Effector CD8-positive, alpha-beta T cell (primary cell): ENCODE measurements at regions not wholly inside any gene's neighbourhood (a gene's known extent, or its start where the extent isn't known, plus 50 kb on each side); places are given as distances from the start of the nearest gene placed in this dataset.
"Not testable (repeated sequence)": the region's sequence is repeated elsewhere in the genome, so short reads cannot be mapped to it uniquely, and the experiment has no call there.

Experiments used
- DNase-seq: peaks from one replicate; lab custom pipeline; 2025; lab: John Stamatoyannopoulos, UW

DNA sequence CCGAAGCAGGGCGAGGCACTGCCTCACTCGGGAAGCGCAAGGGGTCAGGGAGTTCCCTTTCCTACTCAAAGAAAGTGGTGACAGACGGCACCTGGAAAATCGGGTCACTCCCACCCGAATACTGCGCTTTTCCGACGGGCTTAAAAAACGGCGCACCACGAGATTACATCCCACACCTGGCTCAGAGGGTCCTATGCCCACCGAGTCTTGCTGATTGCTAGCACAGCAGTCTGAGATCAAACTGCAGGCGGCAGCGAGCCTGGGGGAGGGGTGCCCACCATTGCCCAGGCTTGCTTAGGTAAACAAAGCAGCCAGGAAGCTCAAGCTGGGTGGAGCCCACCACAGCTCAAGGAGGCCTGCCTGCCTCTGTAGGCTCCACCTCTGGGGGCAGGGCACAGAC lies 549.4 kb downstream of the KIF20B start:
- not testable (repeated sequence) for DNase-seq

DNA sequence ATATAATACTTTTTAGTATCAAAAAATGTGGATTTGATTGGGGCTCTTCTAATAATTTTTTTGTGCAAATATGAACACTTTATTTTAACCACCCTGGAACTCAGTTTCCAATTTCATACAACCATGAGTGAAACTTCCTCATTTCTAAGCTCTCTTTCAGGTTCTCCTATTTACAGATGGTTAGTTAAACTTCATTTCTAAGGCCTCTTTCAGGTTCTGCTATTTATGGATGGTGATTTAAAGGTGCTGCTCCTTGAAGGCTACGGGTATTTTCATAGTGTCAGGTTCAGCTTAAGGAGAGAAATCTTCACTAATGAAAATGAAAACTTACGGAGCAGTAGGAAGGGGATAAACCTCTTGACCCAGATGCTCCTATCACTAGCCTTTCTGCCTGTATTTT lies 568.3 kb downstream of the KIF20B start:
- no peak for DNase-seq

DNA sequence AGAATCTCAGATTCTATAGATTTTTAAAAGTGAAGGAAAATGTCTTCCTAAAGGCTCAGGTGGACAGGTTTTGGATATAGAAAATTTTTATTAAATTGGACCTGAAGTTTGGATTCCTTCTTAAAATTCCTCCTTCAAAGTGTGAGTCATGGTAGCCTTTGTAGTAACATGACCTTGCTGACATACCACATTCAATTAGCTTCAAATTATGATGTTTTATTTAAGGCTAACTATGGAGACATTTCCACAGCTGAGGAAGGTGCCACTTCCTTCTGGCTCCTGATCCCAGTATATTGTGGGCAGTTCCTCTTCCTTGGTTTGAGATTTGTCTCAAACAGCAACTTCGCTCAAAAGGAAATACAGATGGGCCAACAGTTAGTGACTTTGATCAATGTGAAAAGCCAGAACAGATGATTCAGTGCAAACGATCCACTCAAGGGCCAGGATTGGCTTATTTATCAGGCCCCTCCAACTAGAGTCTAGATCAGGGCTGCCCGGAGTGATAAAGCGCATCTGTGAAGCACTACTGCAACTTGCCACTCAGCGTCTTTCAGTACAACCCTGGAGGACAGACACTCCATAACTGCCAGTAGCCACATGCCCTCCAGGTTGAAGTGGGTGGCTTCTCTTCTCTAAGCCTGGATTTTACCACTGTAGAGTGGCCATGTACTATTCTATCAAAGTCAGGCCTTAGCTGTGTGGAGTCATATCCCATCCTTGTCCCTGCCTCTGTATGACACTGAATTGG lies 573.5 kb downstream of the KIF20B start:
- DNase-seq: no peak

DNA sequence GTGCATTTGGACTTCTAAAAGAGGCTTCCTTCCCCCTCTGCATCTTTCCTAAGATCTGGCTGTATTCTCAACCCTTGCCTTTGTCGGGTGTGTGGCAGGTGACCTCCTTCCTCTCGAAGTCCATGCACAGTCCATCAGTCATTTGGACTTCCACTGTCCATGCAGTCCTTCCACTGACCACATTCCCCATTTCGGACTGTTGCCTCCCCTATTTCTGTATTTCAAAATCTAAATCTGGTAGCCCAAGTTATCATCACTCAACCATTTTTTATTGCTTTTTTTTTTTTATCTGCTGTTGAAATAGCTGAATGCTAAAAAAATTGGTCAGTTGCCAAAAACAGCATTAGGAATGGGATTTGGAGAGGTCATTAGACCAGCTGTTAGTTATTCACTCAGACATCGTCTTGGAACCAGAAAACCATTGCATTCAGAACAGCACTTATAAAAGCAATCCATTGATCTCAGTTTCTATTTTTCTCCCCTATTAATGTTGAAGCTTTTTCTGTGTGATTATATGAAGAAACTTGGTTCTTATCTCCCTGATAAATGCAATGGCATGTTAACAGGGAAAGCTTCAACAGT lies 575.6 kb downstream of the KIF20B start:
- no peak for DNase-seq

DNA sequence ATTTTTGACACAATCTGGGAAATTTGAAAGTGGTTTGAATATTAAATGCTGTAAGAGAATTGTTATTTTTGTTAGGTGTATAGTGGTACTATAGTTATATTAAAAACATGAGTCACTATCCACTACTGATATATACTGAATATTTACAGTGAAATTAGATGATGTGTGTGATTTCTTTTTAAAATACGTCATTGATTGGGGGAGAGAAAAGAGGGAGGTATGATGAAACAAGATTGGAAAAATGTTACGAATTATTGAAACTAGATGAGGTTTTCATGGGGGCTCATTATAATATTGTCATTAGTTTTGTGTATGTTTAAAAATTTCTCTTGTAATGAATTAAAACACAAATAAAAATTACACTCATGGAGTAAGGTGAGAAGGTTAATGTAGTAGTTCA lies 571.4 kb downstream of the HTR7 start:
- no peak for DNase-seq

DNA sequence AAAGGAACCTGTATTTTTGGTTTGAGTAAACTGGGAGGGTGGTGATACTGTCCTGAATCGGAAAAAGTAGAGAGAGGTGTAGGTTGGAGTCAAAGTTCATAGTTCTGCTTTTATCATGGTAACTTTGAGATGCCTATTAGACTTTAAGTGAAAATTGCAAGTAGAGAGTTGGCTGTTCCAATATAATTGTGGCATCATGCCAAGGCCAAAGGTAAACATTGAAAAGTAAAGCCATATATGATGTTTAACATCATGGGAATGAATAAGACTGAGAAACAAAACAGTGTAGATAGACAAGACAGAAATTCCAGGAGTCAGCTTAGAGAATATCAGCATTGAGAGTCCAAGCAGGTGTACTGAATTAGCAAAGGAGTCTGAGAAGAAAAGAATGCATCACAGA lies 570.9 kb downstream of the HTR7 start:
- DNase-seq: no peak

DNA sequence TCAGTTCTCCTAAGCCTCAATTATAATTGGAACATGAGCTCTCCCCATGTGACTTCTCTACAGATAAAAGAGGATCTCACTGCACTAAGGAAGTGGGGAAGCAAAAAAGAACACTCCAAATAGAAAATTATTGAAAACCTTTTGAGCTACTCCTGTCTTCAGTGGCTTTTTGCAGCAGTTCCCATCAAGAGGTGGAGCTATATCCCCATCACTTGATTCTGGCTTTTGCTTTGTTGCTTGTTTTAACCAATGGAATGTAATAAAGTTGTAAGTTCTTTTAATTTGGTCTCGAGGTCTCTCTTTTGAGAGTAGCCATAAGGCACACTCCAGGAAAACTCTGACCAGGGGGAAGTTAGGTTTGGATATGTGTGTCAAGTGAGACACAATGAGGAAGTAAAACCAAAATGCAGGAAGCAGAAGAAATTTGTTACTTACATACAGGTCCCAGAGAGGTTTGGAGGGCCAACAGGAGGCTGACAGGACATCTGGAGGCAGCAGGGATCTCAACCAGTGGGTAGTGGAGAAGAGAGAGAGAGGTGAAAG lies 569.4 kb downstream of the HTR7 start:
- DNase-seq: no peak

DNA sequence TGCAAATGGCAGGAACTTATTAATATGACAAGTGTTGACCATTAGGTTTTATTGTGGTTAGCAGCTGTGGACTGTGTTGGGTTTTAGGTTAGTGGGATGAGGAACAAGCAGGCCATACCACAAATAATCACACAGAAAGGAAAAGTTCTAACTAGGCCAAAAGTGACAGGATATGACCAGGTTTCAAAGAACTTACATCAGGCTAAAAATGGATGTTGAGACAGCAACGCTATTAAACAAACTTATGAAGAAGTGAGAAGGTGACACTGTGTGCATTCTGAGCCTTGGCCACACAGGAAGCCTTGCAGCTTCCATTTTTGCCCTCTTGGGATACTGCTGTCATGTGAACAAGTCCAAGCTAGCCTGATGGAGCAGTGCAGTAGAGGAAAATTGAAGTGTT lies 568.8 kb downstream of the HTR7 start:
- DNase-seq: no peak

DNA sequence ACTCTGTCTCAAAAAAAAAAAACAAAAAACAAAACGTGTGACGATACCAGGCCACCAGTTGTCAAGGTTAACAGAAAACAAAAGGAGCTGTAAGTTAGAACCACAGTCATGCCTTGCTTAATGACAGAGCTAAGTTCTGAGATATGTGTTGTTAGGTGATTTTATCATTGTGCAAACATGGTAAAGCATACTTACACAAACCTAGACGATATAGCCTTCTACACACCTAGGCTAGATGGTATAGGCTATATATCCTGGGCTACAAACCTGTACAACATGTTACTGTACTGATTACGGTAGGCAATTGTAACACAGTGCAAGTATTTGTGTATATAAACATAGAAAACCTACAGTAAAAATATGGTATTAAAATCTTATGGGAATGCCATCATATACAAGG lies 564.2 kb downstream of the HTR7 start:
- DNase-seq: no peak

DNA sequence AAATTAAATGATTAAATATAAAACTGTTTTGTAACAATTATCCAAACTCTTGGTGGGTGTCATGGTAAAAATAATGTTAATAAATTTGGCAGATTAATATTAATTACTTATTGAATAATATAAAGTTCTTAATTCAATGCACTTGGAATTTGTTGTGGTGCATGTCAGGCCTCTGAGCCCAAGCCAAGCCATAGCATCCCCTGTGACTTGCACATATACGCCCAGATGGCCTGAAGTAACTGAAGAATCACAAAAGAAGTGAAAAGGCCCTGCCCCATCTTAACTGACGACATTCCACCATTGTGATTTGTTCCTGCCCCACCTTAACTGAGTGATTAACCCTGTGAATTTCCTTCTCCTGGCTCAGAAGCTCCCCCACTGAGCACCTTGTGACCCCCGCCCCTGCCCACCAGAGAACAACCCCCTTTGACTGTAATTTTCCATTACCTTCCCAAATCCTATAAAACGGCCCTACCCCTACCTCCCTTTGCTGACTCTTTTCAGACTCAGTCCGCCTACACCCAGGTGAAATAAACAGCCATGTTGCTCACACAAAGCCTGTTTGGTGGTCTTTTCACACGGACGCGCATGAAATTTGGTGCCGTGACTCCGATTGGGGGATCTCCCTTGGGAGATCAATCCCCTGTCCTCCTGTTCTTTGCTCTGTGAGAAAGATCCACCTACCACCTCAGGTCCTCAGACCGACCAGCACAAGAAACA lies 562.9 kb downstream of the HTR7 start:
- not testable (repeated sequence) for DNase-seq

DNA sequence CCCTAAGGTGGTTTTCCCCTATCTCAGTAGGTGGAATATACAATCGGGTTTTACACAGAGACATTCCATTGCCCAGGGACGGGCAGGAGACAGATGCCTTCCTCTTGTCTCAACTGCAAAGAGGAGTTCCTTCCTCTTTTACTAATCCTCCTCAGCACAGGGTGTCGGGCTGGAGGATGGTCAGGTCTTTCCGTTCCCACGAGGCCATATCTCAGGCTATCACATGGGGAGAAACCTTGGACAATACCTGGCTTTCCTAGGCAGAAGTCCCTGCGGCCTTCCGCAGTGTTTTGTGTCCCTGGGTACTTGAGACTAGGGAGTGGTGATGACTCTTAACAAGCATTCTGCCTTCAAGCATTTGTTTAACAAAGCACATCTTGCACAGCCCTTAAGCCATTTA lies 555.8 kb downstream of the HTR7 start:
- DNase-seq: not testable (repeated sequence)

DNA sequence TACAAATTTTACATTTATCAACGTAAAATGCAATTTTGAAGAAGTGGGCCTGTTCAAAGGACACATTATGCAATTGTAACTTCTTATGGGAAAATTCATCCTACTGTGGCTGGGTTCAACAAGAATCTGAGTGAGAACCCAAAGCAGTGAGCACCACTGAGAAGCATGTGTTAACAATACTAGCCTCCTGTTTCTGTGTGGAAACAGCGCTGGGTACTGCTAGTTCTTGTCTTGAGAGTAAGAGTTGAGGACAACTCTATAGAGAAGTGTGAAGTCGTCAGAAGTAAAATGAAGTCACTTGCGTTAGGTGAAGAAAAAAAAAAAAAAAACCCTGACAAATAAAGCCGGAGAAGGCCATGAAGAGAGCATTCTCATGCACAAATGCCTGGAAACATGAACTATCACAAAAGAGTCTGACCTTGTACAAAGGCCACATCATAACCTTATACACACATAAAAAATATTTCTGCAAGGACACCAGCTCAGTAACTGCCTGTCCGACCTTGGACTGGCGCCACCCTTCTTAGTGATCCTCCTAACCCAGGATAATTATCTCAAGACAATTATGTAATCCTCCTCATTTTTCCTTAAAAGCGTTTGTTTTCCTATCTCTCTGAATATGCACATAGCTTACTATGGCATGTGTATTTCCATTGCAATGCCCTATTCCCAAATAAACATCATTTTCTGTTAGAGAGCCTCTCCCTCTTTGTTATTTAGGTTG lies 554.9 kb downstream of the HTR7 start:
- DNase-seq: no peak

DNA sequence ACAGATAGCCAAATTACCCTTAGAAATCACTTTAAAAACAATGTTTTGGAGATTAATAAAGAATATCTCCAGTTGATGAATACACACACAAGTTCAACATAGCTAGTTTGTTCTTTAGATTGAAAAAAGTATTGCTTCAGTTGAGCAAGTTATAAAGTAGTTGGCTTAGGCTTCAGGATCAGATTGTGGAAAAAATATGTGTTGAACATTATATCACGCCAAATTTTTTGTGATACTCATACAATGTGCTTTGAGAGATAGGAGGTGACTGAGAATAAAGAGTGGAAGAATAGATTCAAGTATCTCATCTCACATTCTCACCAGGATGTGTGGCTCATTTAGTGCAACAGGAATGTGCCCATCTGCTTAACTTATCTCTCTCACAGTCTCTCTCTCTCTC lies 553.3 kb downstream of the HTR7 start:
- no peak for DNase-seq

DNA sequence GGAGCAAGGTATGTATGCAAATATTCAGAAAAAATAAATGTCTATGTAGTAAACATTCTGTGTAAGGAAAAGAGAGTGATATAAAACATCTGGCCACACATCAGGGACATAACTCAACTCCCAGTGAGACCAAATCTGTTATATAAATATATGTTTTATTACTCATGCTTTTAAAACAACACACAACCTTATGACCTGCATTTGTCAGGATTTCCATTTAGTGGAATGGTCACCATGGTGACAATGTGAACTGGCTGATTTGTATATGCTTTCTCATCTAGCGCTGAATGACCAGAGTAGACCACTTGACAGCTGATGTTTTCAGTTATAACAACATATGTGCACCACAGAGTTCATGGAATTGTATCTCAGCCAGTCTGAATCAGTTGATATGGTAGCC lies 551.7 kb downstream of the HTR7 start:
- no peak for DNase-seq

DNA sequence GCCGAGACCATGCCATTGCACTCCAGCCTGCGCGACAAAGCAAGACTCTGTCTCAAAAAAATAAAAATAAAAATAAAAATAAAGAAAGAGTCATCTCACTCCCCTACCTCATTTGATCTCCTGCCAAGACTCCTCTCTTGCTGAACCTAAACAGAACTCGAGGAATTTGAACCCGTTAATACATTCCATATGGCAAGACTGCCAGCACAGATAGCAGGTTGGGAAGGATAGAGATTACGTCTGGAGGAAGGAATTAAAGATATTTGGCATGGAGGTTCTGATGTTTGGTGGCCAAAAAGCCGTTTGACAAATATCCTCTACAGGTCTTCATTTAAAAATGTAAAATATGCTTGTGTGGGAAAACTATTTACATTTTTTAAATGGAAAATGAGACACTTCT lies 549.6 kb downstream of the HTR7 start:
- DNase-seq: no peak

DNA sequence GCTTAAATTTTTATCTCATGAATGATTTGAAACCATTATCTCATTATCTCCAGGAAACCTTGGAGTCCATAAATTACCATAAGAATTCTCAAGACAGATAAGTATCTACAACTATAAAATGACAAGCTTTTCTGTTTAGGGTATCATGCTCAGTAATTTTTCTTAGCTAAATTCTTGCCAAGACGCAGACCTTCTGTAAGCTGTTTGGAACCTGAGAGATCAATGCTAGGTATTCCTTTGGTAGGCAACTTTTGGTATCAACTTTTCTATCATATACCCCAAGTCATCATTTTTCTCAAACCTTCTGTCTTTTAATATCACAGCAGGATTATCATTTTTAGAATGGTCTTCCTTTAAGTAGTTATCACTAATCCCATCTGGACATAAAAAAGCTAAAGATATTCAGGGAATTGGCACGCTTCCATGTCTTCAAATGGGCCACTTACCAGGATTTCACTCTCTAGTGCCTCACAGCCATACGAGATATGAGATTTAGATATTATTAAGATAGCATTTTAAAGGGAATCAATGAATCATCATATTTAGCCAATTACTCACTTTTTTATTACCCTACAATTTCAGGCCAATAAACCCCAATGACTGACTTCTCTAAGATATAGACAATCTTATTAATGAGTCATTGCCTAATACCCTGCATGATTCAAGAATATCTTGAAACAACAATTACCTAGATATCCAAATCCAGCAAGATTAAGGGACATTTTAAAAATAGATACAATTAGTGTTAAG lies 544.1 kb downstream of the HTR7 start:
- no peak for DNase-seq

DNA sequence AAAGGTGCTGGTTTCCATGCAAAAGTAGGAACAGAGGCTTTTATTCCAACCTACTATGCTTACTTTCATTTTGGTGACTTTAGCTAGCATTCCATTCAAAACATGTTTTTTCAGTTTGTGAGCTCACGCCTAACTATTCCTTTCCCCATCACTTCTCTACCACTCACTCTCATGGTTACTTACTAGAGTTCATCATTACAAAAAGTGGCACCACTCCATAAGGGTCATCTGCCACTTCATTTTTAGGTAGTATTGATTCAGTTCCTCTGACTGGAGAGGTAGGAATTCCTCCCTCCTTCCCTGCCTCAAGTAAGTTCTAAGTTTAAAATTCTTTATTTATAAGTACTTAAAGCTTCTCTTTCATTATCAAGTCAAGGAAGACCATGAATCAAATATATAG lies 543.1 kb downstream of the HTR7 start:
- no peak for DNase-seq

DNA sequence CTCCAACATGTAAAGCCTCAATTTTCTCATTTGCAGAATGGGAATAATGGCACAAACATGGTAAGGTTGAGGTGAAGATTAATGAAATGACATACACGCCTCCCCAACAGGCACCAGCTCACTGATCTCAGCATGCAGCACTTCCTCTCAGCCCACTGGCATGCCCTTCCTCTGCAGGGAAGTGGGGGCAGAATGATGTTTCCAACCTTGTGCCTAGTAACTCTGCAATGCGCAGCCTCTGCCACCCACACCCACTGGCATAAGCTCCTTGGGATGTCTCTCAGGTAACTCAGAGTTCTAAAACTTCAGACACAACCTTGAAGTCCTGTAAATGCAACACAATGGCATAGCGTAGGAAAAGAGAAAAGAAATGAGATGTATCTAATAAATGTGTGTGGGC lies 540.7 kb downstream of the HTR7 start:
- no peak for DNase-seq

DNA sequence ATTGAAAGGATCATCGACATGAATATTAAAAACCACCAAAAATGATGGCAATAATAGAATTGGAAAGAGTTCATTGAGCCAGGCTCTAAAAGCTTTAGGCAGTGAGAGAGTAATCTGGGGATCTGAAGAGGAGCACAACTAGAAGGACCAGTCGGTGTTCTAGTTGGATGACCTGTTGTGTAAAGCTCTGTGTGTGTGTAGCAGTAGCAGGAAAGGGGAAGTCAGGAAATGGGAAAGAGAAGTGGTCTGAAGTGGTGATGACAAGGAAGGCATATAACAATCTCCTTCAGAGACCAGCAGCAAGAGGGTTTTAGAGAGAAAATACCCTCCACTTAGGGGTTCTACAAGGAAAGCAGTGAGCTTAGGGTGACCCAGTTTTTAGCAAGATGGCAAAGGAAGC lies 539.2 kb downstream of the HTR7 start:
- DNase-seq: no peak

DNA sequence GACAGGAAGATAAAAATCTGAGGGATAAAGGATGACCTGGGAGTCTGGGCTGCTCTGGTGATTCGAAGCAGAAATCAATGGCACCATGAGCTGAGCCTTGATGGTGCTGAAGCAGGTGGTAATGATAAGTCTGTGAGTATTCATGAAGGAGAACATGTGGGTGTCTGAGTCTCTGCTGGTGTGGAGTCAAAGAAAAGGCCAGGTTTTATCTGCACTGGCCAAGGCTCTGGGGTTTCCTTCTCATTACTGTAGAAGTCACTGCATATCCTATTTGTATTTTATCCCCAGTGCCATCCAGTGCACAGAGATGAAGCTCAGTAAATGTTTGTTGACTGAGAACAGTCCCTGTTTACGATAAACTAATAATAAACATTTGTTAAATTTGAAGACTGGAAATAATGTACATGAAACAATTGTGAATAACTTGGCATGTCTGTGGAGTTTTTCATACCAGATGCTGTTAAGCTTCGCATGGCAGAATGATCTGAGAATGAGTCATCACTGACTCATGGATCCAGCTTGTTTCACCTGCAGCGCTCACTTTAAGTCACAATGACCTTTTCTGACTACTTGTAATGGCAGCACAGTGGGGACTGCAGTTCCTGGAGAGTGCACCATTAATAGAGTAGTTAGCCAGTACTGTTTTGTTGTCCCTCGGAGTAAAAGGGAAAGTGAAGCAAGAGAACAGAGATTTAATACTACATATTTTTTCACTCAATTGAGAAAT lies 538.5 kb downstream of the HTR7 start:
- DNase-seq: no peak
